PC-9 (cell line): ENCODE measurements at regions not wholly inside any gene's neighbourhood (a gene's known extent, or its start where the extent isn't known, plus 50 kb on each side); places are given as distances from the start of the nearest gene placed in this dataset.
A peak's percentile ranks its signal among the peaks of the same experiment; 100 is the strongest.

Experiments
- BruUV-seq: library from RNA; stranded (reverse); fragments of 400-500 nt; replicated peaks from 2 replicates; lab custom pipeline; 2021; lab: Mats Ljungman, UMichigan
- CTCF ChIA-PET: fragments of 300-600 bp; sonication (Branson Sonifier 250); formaldehyde crosslinking; loops from one replicate; lab custom pipeline; 2022; ENCODE audit warnings: antibody characterized with exemption; lab: Charles Lee
- POLR2A ChIA-PET: fragments of 300-600 bp; sonication (Branson Sonifier 250); formaldehyde crosslinking; loops from one replicate; lab custom pipeline; 2022; ENCODE audit warnings: antibody characterized with exemption; ENCODE audit not compliant: unreplicated experiment; lab: Charles Lee
- DNase-seq, 2 experiments: peaks; one replicate each; pipeline versions ENCODE4 v3.0.0 to v3.0.0-alpha.2; 2015 to 2022; ENCODE audit warnings: mixed read lengths in 1 of 2
- H2AFZ ChIP-seq: fragments of 200-600 bp; sonication (generic); 2 replicates; pipeline ENCODE4 v1.8.1; 2017; ENCODE audit warnings: antibody characterized with exemption
- H3F3A ChIP-seq: fragments of 200-600 bp; sonication (generic); 2 replicates; pipeline ENCODE4 v1.8.1; 2017; ENCODE audit warnings: antibody characterized with exemption, mild to moderate bottlenecking, low read depth; ENCODE audit not compliant: insufficient read depth
- H3K27ac ChIP-seq: fragments of 200-600 bp; sonication (generic); 2 replicates; pipeline ENCODE4 v1.6.1; 2016; ENCODE audit warnings: mixed run types
- H3K27me3 ChIP-seq: fragments of 200-600 bp; sonication (generic); 2 replicates; pipeline ENCODE4 v1.6.1; 2016; ENCODE audit warnings: low read depth, mixed run types; ENCODE audit not compliant: insufficient read depth
- H3K36me3 ChIP-seq: fragments of 200-600 bp; sonication (generic); 2 replicates; pipeline ENCODE4 v1.6.1; 2016; ENCODE audit warnings: low read depth, mixed run types
- H3K4me1 ChIP-seq: fragments of 200-600 bp; sonication (generic); replicated peaks from 2 replicates; pipeline ENCODE4 v1.6.1; 2016; ENCODE audit warnings: mixed run types; ENCODE audit not compliant: insufficient read depth
- H3K4me2 ChIP-seq: fragments of 200-600 bp; sonication (generic); 2 replicates; pipeline ENCODE4 v1.6.1; 2017; ENCODE audit warnings: mixed run types
- H3K4me3 ChIP-seq: fragments of 200-600 bp; sonication (generic); 2 replicates; pipeline ENCODE4 v1.6.1; 2016; ENCODE audit warnings: mixed run types
- H3K79me2 ChIP-seq: fragments of 200-600 bp; sonication (generic); 2 replicates; pipeline ENCODE4 v1.6.1; 2017; ENCODE audit warnings: low read depth, mixed run types
- H3K9me2 ChIP-seq: fragments of 200-600 bp; sonication (generic); 2 replicates; pipeline ENCODE4 v1.8.1; 2017; ENCODE audit warnings: mild to moderate bottlenecking; ENCODE audit not compliant: insufficient read depth
- H3K9me3 ChIP-seq: fragments of 200-600 bp; sonication (generic); 2 replicates; pipeline ENCODE4 v1.8.1; 2016; ENCODE audit warnings: low read depth; ENCODE audit not compliant: insufficient read depth
- H4K20me1 ChIP-seq: fragments of 200-600 bp; sonication (generic); 2 replicates; pipeline ENCODE4 v1.8.1; 2017; ENCODE audit not compliant: insufficient read depth
- EZH2 ChIP-seq: fragments of 200-600 bp; sonication (generic); IDR thresholded peaks from 2 replicates; pipeline ENCODE4 v1.8.0; 2017; ENCODE audit warnings: antibody characterized with exemption, low read depth
- intact Hi-C: fragments of 100-400 bp; cut with micrococcal nuclease; formaldehyde crosslinking; loops from one replicate; pipeline ENCODE4 v1.10.0; 2022; ENCODE audit not compliant: unreplicated experiment
- TF ChIP-seq, protein P1 (sequence below): fragments of 200-600 bp; sonication (generic); conservative IDR thresholded peaks from 2 replicates; pipeline ENCODE4 v1.6.1; 2017; ENCODE audit warnings: mixed run types, antibody characterized with exemption, mild to moderate bottlenecking, moderate library complexity

DNA sequence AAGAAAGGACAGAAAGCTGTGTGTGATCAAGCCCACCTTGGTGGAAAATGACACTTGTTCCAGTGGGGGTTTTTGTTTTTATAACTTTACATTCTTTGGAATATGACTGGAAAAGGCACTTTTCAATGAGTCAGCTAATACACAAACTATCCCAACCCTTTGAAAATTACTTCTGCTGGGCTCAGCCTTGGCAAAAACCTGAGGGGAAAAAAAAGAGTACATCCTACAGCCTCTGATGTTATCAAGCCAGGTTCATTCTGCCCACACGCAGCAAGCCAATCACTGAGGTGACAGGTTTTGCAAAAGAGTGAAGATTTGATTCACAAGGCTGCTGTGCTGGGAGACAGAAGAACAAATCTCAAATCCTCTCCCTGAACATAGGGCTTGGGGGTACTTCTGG lies 484.5 kb upstream of the ERCC4 start:
- Histone ChIP-seq H3K27me3 (no peaks in the 10 kb centered on the region), H2AFZ (no peak overlapping the region), H3K4me2 (no peak overlapping the region), H3K79me2 (no peaks in the 10 kb centered on the region), H3F3A (no peaks in the 10 kb centered on the region), H3K9me3 (no peaks in the 10 kb centered on the region), H4K20me1 (no peaks in the 10 kb centered on the region), H3K4me1 (peaks cover 25% of the 10 kb centered on the region), H3K36me3 (no peaks in the 10 kb centered on the region), H3K4me3 (no peak overlapping the region), H3K27ac (peak overlapping the region; percentile 11; the same call in 1 of the 2 replicates), H3K9me2 (no peaks in the 10 kb centered on the region)
- peak in 1 of 2 experiments; percentile 44 for DNase-seq
- CTCF ChIA-PET: interaction anchor here (0.8 to 1.0 kb wide), 2 partner anchors 83 to 414 kb away, joined by 3 to 4 read pairs; no protein-coding TSS in a partner anchor
- TF ChIP-seq, protein P1, sequence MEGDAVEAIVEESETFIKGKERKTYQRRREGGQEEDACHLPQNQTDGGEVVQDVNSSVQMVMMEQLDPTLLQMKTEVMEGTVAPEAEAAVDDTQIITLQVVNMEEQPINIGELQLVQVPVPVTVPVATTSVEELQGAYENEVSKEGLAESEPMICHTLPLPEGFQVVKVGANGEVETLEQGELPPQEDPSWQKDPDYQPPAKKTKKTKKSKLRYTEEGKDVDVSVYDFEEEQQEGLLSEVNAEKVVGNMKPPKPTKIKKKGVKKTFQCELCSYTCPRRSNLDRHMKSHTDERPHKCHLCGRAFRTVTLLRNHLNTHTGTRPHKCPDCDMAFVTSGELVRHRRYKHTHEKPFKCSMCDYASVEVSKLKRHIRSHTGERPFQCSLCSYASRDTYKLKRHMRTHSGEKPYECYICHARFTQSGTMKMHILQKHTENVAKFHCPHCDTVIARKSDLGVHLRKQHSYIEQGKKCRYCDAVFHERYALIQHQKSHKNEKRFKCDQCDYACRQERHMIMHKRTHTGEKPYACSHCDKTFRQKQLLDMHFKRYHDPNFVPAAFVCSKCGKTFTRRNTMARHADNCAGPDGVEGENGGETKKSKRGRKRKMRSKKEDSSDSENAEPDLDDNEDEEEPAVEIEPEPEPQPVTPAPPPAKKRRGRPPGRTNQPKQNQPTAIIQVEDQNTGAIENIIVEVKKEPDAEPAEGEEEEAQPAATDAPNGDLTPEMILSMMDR: no peak
- TF ChIP-seq EZH2: no peak
- intact Hi-C loops: loop anchor here (5.0 kb wide), 3 partner anchors 458 to 633 kb away; partner anchors contain the start of gene CPPED1
- BruUV-seq: no TSS peak
- POLR2A ChIA-PET: no interaction called here

DNA sequence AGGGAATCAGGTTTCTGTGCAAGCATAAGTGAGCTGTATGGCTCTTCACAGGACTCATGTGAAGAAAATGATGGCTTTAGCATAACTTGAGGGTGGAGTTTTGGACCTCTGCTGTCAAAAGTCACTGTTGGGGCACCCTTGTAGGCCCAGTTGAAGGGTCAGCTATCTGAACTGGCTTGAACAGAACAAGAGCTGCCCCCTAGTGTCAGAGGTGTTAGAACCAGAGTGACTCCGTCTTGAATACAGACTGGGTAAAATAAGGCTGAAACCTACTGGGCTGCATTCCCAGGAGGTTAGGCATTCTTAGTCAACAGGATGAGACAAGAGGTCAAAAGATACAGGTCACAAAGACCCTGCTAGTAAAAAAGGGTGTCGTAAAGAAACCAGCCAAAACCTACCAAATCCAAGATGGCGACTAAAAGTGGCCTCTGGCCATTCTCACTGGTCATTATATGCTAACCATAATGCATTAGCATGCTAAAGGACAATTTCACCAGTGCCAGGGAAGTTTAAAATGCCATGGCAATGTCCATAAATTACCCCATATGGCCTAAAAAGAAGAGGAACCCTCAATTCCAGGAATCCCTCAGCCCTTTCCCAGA lies 484.0 kb upstream of the ERCC4 start:
- CTCF ChIA-PET: interaction anchor here (0.5 to 0.8 kb wide), 2 partner anchors 415 to 534 kb away, joined by 3 read pairs; partner anchors contain the start of gene SHISA9

More for the DNA sequence above, 484.0 kb upstream of the ERCC4 start:
- no TSS peak for BruUV-seq
- H3K4me2 ChIP-seq: peak overlapping the region; percentile 21; the same call in 1 of the 2 replicates
- no peaks in the 10 kb centered on the region for H3K9me3 ChIP-seq
- no peaks in the 10 kb centered on the region for H3K36me3 ChIP-seq
- no peaks in the 10 kb centered on the region for H3K9me2 ChIP-seq
- no peak for TF ChIP-seq EZH2
- TF ChIP-seq, protein P1: 0 out of 2 replicates have a peak, but pooled peaks have one; percentile 15
- POLR2A ChIA-PET: interaction anchor here (0.6 kb wide), 1 partner anchor 10 kb away, joined by 5 read pairs; no protein-coding TSS in a partner anchor
- H3K4me1 ChIP-seq: peaks cover 25% of the 10 kb centered on the region
- intact Hi-C loops: loop anchor here (1.0 to 5.0 kb wide), 6 partner anchors 129 to 634 kb away; partner anchors contain the start of gene CPPED1
- no peaks in the 10 kb centered on the region for H3K27me3 ChIP-seq
- no peaks in the 10 kb centered on the region for H4K20me1 ChIP-seq
- no peaks in the 10 kb centered on the region for H3F3A ChIP-seq
- H3K4me3 ChIP-seq: no peak overlapping the region
- peak in 1 of 2 experiments; percentile 24 for DNase-seq
- H2AFZ ChIP-seq: no peak overlapping the region
- H3K27ac ChIP-seq: peak overlapping the region; percentile 11; the same call in 1 of the 2 replicates
- H3K79me2 ChIP-seq: no peaks in the 10 kb centered on the region
